ENCODE measurements at regions not wholly inside any gene's neighbourhood (a gene's known extent, or its start where the extent isn't known, plus 50 kb on each side); places are given as distances from the start of the nearest gene placed in this dataset.
"Not testable (repeated sequence)": the region's sequence is repeated elsewhere in the genome, so short reads cannot be mapped to it uniquely, and the experiment has no call there.

GRCh38 chr14:53398616-53399015, 245.5 kb upstream of the DDHD1 start:
- no peak for DNase-seq (ENCODE audit: low spot score)

GRCh38 chr14:53395267-53395666, 242.1 kb upstream of the DDHD1 start:
- DNase-seq (ENCODE audit: low spot score), result not testable (repeated sequence)

- no peak for DNase-seq (ENCODE audit: low spot score)
These were observed 238.6 kb upstream of the DDHD1 start for GRCh38 chr14:53391631-53392285.

GRCh38 chr14:53391156-53391555, 238.0 kb upstream of the DDHD1 start:
- no peak for DNase-seq (ENCODE audit: low spot score)

GRCh38 chr14:53390008-53390407, 236.9 kb upstream of the DDHD1 start:
- DNase-seq (ENCODE audit: low spot score), result no peak

- DNase-seq (ENCODE audit: low spot score), result no peak
These were observed 236.1 kb upstream of the DDHD1 start for GRCh38 chr14:53389202-53389601.

- no peak for DNase-seq (ENCODE audit: low spot score)
These were observed 233.2 kb upstream of the DDHD1 start for GRCh38 chr14:53386362-53386761.

- DNase-seq (ENCODE audit: low spot score), result no peak
These were observed 231.4 kb upstream of the DDHD1 start for GRCh38 chr14:53384536-53384935.

GRCh38 chr14:53384073-53384472, 230.9 kb upstream of the DDHD1 start:
- no peak for DNase-seq (ENCODE audit: low spot score)

- DNase-seq (ENCODE audit: low spot score), result no peak
These were observed 228.8 kb upstream of the DDHD1 start for GRCh38 chr14:53381895-53382294.

- DNase-seq (ENCODE audit: low spot score), result no peak
These were observed 227.7 kb upstream of the DDHD1 start for GRCh38 chr14:53380867-53381225.

- no peak for DNase-seq (ENCODE audit: low spot score)
These were observed 227.1 kb upstream of the DDHD1 start for GRCh38 chr14:53380052-53380866.

- no peak for DNase-seq (ENCODE audit: low spot score)
These were observed 225.0 kb upstream of the DDHD1 start for GRCh38 chr14:53378142-53378541.

GRCh38 chr14:53376064-53376463, 222.9 kb upstream of the DDHD1 start:
- DNase-seq (ENCODE audit: low spot score), result no peak

GRCh38 chr14:53375599-53375998, 222.5 kb upstream of the DDHD1 start:
- no peak for DNase-seq (ENCODE audit: low spot score)

GRCh38 chr14:53368711-53369201, 215.6 kb upstream of the DDHD1 start:
- no peak for DNase-seq (ENCODE audit: low spot score)

- DNase-seq (ENCODE audit: low spot score), result no peak
These were observed 214.9 kb upstream of the DDHD1 start for GRCh38 chr14:53368066-53368465.

GRCh38 chr14:53367644-53368026, 214.5 kb upstream of the DDHD1 start:
- no peak for DNase-seq (ENCODE audit: low spot score)

GRCh38 chr14:53365486-53366130, 212.5 kb upstream of the DDHD1 start:
- no peak for DNase-seq (ENCODE audit: low spot score)

- not testable (repeated sequence) for DNase-seq (ENCODE audit: low spot score)
These were observed 209.8 kb upstream of the DDHD1 start for GRCh38 chr14:53362916-53363315.

- DNase-seq (ENCODE audit: low spot score), result no peak
These were observed 207.7 kb upstream of the DDHD1 start for GRCh38 chr14:53360829-53361228.

GRCh38 chr14:53358166-53358565, 205.0 kb upstream of the DDHD1 start:
- DNase-seq (ENCODE audit: low spot score), result no peak

Data from activated CD4-positive, alpha-beta T cell treated with anti-CD3 and anti-CD28 coated beads, Interleukin-2, Interleukin-4, amounts not matched to agents 100 ng/mL and 50 ng/mL, durations not matched to agents 16 hours and 8 hours (primary cell).